ENCODE measurements at regions not wholly inside any gene's neighbourhood (a gene's known extent, or its start where the extent isn't known, plus 50 kb on each side); places are given as distances from the start of the nearest gene placed in this dataset.

DNA sequence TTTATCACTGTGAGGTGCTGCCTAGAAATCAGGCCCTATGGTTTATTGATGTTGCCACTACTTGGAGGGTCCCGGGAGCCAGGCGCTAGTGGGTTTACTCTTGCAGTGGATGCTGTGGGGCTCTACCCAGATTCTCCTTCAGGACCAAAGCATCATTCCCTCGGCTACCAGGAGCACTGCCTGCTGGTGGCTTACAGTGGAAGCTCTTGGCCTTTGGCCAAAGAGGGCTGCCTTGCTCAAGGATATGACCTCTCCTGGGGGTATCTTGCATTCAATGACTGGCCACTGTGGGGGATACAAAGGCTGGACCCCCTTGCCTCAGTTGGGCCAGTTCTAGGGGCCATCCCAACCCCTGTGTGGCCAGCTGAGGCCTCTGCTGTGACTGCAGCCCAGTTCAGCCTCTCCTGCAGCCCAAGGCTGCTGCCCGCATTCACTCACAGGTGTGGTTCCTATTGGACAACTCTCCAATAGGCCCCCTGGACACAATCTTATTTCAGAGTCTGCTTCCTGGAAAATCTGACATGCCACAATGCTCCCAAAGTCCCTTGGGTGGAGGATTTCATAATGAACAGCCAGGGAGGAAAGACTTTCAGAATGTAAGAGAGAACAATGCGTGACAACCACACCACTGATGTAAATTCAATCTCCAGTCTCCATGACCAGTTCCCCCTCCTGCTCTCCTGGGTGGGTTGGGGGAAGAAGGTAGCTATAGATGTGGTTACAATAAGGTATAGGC lies 196.3 kb downstream of the SNX10 start:
- Histone ChIP-seq H3K9me3 (no peaks in the 10 kb centered on the region), H3K9ac (ENCODE audit: low read depth in 2 of 2, low read length in 2 of 2) (no peak overlapping the region), H3K36me3 (no peaks in the 10 kb centered on the region), H3K27ac (no peak overlapping the region), H3K4me3 (no peak overlapping the region), H3K27me3 (no peaks in the 10 kb centered on the region), H3K4me1 (no peaks in the 10 kb centered on the region)
- TF ChIP-seq, protein P1, sequence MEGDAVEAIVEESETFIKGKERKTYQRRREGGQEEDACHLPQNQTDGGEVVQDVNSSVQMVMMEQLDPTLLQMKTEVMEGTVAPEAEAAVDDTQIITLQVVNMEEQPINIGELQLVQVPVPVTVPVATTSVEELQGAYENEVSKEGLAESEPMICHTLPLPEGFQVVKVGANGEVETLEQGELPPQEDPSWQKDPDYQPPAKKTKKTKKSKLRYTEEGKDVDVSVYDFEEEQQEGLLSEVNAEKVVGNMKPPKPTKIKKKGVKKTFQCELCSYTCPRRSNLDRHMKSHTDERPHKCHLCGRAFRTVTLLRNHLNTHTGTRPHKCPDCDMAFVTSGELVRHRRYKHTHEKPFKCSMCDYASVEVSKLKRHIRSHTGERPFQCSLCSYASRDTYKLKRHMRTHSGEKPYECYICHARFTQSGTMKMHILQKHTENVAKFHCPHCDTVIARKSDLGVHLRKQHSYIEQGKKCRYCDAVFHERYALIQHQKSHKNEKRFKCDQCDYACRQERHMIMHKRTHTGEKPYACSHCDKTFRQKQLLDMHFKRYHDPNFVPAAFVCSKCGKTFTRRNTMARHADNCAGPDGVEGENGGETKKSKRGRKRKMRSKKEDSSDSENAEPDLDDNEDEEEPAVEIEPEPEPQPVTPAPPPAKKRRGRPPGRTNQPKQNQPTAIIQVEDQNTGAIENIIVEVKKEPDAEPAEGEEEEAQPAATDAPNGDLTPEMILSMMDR (IDR thresholded peaks at IDR 0.05) = no peak
- intact Hi-C loops (cut with DNase I) = no loop called here
- no peak for DNase-seq

DNA sequence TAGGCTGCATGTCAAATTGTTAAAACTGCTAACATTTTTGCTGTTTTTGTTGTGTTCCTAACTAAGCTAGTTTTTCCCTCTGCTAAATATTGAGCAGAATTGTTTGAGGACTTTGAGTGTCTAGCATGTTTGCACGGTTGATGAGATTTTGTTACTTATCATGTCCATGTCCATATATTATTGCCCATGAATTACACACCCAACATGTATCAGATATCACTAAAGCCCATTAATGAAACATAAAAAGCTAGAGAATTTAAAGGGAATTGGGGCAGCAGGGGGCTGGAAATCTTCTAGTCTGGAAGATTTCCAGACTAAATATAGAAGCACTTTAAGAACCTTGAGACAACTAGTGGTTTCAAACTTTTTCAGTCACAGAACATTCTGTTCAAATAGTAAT lies 197.7 kb downstream of the SNX10 start:
- Histone ChIP-seq H3K4me1 (no peaks in the 10 kb centered on the region), H3K27me3 (no peaks in the 10 kb centered on the region), H3K4me3 (no peak overlapping the region), H3K27ac (no peak overlapping the region), H3K9ac (ENCODE audit: low read depth in 2 of 2, low read length in 2 of 2) (no peak overlapping the region), H3K9me3 (no peaks in the 10 kb centered on the region), H3K36me3 (no peaks in the 10 kb centered on the region)
- DNase-seq = no peak
- TF ChIP-seq, protein P1 (IDR thresholded peaks at IDR 0.05) = no peak
- intact Hi-C loops (cut with DNase I) = no loop called here

GRCh38 chr7:26489906-26490639 lies 198.4 kb downstream of the SNX10 start:
- Histone ChIP-seq H3K4me1 (no peaks in the 10 kb centered on the region), H3K9me3 (no peaks in the 10 kb centered on the region), H3K36me3 (no peaks in the 10 kb centered on the region), H3K9ac (ENCODE audit: low read depth in 2 of 2, low read length in 2 of 2) (no peak overlapping the region), H3K4me3 (no peak overlapping the region), H3K27ac (no peak overlapping the region), H3K27me3 (no peaks in the 10 kb centered on the region)
- no peak for DNase-seq
- intact Hi-C loops (cut with DNase I) = loop anchor here (10.0 kb wide), 1 partner anchor 605 kb away; no protein-coding TSS in a partner anchor
- TF ChIP-seq, protein P1 (IDR thresholded peaks at IDR 0.05) = no peak

DNA sequence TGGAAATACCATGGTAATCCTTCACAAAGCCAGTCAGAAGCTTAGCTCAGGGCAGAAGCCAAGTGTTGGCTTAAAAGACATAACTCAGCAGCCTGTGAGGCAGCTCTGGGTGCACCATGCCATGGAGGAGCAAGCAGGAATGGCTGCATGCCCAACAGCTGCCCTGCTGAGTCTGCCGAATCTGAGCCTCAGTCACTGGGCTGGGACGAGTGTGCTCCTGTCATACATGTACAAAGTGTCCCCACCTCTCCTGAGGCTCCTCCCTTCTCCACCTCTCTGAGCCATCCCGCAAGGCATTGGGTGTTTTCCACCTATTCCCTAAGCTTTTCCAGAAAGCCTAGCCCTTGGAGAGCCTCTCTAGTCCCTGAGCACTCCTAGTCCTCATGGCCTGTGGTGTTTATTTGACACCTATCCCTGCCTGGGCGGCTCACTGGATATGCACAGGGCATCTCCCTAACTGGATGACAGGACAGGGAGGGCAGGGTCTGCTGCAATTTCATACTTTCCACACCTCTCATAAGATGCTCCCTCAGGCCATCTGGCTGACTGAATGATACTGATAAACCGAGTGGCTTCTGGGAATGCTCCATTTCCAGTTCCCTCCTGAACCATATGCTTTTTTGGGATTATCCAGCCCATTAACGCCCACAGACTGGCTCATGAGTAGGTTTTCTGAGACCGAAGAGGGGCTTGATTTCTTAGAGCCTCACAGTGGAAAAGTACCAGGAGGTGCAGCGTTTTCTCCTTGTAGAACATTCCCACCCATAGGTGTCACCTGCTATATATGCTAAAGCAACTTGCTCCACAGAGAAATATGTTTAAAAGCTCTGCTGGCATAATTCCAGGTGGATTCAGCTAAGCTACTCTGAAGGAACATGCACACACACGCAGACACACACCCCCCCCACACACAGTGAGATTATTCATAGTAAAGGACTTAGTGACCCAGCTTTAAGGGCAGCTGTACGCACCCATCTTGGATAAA lies 199.3 kb downstream of the SNX10 start:
- H3K4me3 ChIP-seq = no peak overlapping the region
- intact Hi-C loops (cut with DNase I) = loop anchor here (10.0 kb wide), 1 partner anchor 606 kb away; no protein-coding TSS in a partner anchor
- no peak for DNase-seq
- no peaks in the 10 kb centered on the region for H3K9me3 ChIP-seq
- no peak overlapping the region for H3K27ac ChIP-seq
- H3K9ac ChIP-seq (ENCODE audit: low read depth in 2 of 2, low read length in 2 of 2) = no peak overlapping the region
- TF ChIP-seq, protein P1 (IDR thresholded peaks at IDR 0.05) = no peak
- no peaks in the 10 kb centered on the region for H3K36me3 ChIP-seq
- no peaks in the 10 kb centered on the region for H3K4me1 ChIP-seq
- H3K27me3 ChIP-seq = no peaks in the 10 kb centered on the region

- Histone ChIP-seq H3K4me1 (no peaks in the 10 kb centered on the region), H3K27ac (no peak overlapping the region), H3K9me3 (no peaks in the 10 kb centered on the region), H3K9ac (ENCODE audit: low read depth in 2 of 2, low read length in 2 of 2) (no peak overlapping the region), H3K36me3 (no peaks in the 10 kb centered on the region), H3K27me3 (no peaks in the 10 kb centered on the region), H3K4me3 (no peak overlapping the region)
- TF ChIP-seq, protein P1 (IDR thresholded peaks at IDR 0.05) = no peak
- DNase-seq = peak; percentile 36
- intact Hi-C loops (cut with DNase I) = loop anchor here (10.0 kb wide), 1 partner anchor 608 kb away; no protein-coding TSS in a partner anchor
Observed at GRCh38 chr7:26492816-26493215, 201.2 kb downstream of the SNX10 start.
